Testis (tissue), 2 donors: ENCODE measurements at regions not wholly inside any gene's neighbourhood (a gene's known extent, or its start where the extent isn't known, plus 50 kb on each side); places are given as distances from the start of the nearest gene placed in this dataset.

ENCODE experiments used
- DNase-seq: peaks from one replicate; pipeline ENCODE4 v3.0.0-alpha.2; 2019
- H3K27ac ChIP-seq, 2 donors: fragments of 200-600 bp; sonication (generic); one replicate each; pipeline ENCODE4 v1.5.1; 2019
- H3K27me3 ChIP-seq: fragments of 200-600 bp; sonication (generic); one replicate; pipeline ENCODE4 v1.5.1; 2019
- H3K36me3 ChIP-seq: fragments of 200-600 bp; sonication (generic); one replicate; pipeline ENCODE4 v1.5.1; 2017; ENCODE audit warnings: low read depth; ENCODE audit errors: missing control alignments
- H3K4me1 ChIP-seq: fragments of 200-600 bp; sonication (generic); one replicate; pipeline ENCODE4 v1.5.1; 2019
- H3K4me3 ChIP-seq, 2 donors: fragments of 200-600 bp; sonication (generic); one replicate each; pipeline ENCODE4 v1.5.1; 2017 to 2019
- H3K9me3 ChIP-seq: fragments of 200-600 bp; sonication (generic); one replicate; pipeline ENCODE4 v1.5.1; 2017
- CTCF ChIP-seq, 3 experiments: fragments of 450-650 bp in 2 of 3; fragments of 200-600 bp in 1 of 3; sonication (generic) in 1 of 3; IDR thresholded peaks; one replicate each; pipeline ENCODE4 v1.5.1; 2016 to 2019; ENCODE audit warnings: antibody characterized with exemption in 3 of 3, mild to moderate bottlenecking in 2 of 3, moderate library complexity in 1 of 3
- POLR2A ChIP-seq: fragments of 450-650 bp; IDR thresholded peaks from one replicate; pipeline ENCODE4 v1.6.1; 2017; ENCODE audit warnings: antibody characterized with exemption, mild to moderate bottlenecking, moderate library complexity
- WGBS, 2 donors: methylation state at CpG; one replicate each; pipeline ENCODE4 v1.1.5; 2018; 5-methylcytosine and 5-hydroxymethylcytosine counted together
- intact Hi-C: fragments of 100-400 bp; cut with DNase I; formaldehyde crosslinking; loops from one replicate; pipeline ENCODE4 v1.15.1; 2023; ENCODE audit warnings: low total_unique reads

- Histone ChIP-seq H3K4me1 (no peaks in the 10 kb centered on the region), H3K27ac (no peak overlapping the region), H3K27me3 (no peaks in the 10 kb centered on the region), H3K9me3 (no peaks in the 10 kb centered on the region), H3K36me3 (no peaks in the 10 kb centered on the region), H3K4me3 (no peak overlapping the region)
- WGBS, 2 donors = 82 to 93% methylated on average over 6 of the region's 6 CpGs
- no peak for TF ChIP-seq CTCF (IDR thresholded peaks at IDR 0.05)
- TF ChIP-seq POLR2A = no peak
- DNase-seq = no peak
- intact Hi-C loops = no loop called here
Observed at GRCh38 chr20:24827603-24828295, 121.3 kb upstream of the CST7 start.

DNA sequence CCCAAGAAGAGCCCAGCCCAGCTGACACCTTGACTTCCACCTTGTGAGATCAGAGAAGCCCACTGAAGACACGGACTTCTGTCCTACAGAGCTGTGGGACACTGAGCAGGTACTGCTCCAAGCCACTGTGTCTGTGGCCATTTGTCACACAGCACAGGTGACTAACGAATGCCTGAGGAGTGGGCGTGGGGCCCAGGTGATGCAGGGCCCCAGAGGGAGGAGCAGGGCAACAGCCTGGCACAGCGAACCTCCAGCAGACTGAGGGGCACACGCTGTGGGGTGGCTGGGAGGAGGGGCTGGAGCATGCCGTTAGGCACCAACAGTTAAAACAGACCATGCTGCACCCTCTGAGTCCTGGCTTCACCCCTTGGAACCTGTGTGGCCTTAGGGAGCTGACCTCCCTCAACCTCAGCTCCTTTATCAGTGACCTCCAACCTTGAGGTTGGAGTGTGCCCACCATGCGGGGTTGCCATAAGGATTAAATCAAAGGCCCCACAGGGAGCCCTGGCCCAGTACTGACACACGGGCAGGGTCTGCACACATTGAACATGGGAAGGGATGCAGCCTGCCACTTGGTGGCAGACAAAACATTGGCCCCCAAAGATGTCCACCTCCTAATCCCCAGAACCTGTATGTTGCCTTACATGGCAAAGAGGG lies 119.9 kb upstream of the CST7 start:
- no peak overlapping the region for H3K27ac ChIP-seq
- intact Hi-C loops = no loop called here
- no peaks in the 10 kb centered on the region for H3K27me3 ChIP-seq
- H3K4me1 ChIP-seq = no peaks in the 10 kb centered on the region
- no peaks in the 10 kb centered on the region for H3K9me3 ChIP-seq
- H3K36me3 ChIP-seq = no peaks in the 10 kb centered on the region
- no peak for TF ChIP-seq CTCF (IDR thresholded peaks at IDR 0.05)
- no peak for TF ChIP-seq POLR2A
- no peak for DNase-seq
- WGBS, 2 donors = 82 to 87% methylated on average over 2 to 8 of the region's 8 CpGs
- H3K4me3 ChIP-seq = no peak overlapping the region

DNA sequence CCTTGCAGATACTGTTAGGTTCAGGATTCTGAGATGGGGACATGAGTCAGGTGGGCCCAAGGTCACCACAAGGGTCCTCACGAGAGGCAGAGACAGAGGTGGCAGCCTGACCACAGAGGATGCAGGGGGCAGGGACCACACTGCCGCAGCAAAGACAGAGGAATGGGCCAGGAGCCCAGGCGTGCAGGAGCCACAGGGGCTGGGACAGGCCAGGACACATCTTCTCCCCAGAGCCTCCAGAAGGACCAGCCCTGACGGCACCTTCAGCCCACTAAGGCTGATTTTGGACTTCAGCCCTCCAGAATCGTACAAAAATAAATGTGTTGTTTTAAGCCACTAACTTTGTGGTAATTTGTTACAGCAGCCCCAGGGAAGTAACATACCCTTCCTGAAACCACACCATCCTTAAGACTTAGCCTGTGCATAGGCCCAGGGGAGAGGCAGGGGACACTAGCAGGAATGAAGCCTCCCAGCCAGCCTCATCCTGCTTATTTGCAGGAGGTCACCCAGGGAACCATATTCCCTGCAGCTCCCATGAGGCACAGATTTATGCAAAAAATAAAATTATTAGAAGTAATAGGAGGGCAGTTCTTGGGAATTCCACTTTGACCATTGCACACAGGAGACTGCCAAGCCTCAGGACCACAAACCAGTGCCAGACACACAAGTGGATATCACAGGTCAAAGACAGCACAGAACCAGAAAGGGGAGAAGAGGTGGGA lies 119.3 kb upstream of the CST7 start:
- DNase-seq = no peak
- TF ChIP-seq CTCF (IDR thresholded peaks at IDR 0.05) (no peak), POLR2A (no peak)
- no peaks in the 10 kb centered on the region for H3K4me1 ChIP-seq
- H3K9me3 ChIP-seq = no peaks in the 10 kb centered on the region
- no peaks in the 10 kb centered on the region for H3K27me3 ChIP-seq
- 81 to 89% methylated on average over 3 to 5 of the region's 5 CpGs for WGBS, 2 donors
- intact Hi-C loops = no loop called here
- H3K27ac ChIP-seq = no peak overlapping the region
- H3K36me3 ChIP-seq = no peaks in the 10 kb centered on the region
- no peak overlapping the region for H3K4me3 ChIP-seq

- no peak for TF ChIP-seq POLR2A
- intact Hi-C loops = no loop called here
Observed at GRCh38 chr20:24830649-24831048, 118.4 kb upstream of the CST7 start.

GRCh38 chr20:24831232-24831631 lies 117.8 kb upstream of the CST7 start:
- Histone ChIP-seq H3K27ac (no peak overlapping the region), H3K4me1 (no peaks in the 10 kb centered on the region), H3K27me3 (no peaks in the 10 kb centered on the region), H3K9me3 (no peaks in the 10 kb centered on the region), H3K36me3 (no peaks in the 10 kb centered on the region), H3K4me3 (no peak overlapping the region)
- TF ChIP-seq POLR2A = no peak
- TF ChIP-seq CTCF (IDR thresholded peaks at IDR 0.05) = no peak
- 94% methylated on average over 1 of the region's 1 CpG for WGBS, 2 donors
- intact Hi-C loops = no loop called here
- DNase-seq = no peak

More at GRCh38 chr20:24830649-24831048, 118.4 kb upstream of the CST7 start:
- Histone ChIP-seq H3K4me3 (no peak overlapping the region), H3K4me1 (no peaks in the 10 kb centered on the region), H3K36me3 (no peaks in the 10 kb centered on the region), H3K27ac (no peak overlapping the region), H3K9me3 (no peaks in the 10 kb centered on the region), H3K27me3 (no peaks in the 10 kb centered on the region)
- 89 to 96% methylated on average over 3 of the region's 3 CpGs for WGBS, 2 donors
- no peak for DNase-seq
